ENCODE measurements at regions not wholly inside any gene's neighbourhood (a gene's known extent, or its start where the extent isn't known, plus 50 kb on each side); places are given as distances from the start of the nearest gene placed in this dataset.

DNA sequence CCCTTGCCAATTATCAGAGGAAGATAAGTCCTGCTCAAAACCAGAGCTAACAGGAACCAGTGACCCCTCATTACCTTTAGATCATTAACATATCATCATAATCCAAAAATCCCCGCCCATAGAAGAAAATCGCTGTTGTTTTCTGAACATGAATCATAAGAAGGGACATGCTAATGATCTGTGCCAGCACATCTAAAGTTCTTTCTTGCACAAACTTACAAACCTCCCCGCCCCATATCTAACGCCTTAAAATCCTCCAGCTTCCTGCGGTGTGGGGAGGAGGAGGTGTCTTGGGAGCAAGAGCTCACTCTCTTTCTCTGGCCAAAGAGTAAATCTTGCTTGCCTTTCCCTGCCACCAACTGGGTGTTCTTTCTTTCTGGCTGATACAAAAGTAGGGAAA lies 78.3 kb downstream of the IRX3 start:
- TF ChIP-seq, protein P1, sequence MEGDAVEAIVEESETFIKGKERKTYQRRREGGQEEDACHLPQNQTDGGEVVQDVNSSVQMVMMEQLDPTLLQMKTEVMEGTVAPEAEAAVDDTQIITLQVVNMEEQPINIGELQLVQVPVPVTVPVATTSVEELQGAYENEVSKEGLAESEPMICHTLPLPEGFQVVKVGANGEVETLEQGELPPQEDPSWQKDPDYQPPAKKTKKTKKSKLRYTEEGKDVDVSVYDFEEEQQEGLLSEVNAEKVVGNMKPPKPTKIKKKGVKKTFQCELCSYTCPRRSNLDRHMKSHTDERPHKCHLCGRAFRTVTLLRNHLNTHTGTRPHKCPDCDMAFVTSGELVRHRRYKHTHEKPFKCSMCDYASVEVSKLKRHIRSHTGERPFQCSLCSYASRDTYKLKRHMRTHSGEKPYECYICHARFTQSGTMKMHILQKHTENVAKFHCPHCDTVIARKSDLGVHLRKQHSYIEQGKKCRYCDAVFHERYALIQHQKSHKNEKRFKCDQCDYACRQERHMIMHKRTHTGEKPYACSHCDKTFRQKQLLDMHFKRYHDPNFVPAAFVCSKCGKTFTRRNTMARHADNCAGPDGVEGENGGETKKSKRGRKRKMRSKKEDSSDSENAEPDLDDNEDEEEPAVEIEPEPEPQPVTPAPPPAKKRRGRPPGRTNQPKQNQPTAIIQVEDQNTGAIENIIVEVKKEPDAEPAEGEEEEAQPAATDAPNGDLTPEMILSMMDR (conservative IDR thresholded peaks at IDR 0.05; ENCODE audit: low read depth in 2 of 2), result no peak
- TF ChIP-seq, protein P2, sequence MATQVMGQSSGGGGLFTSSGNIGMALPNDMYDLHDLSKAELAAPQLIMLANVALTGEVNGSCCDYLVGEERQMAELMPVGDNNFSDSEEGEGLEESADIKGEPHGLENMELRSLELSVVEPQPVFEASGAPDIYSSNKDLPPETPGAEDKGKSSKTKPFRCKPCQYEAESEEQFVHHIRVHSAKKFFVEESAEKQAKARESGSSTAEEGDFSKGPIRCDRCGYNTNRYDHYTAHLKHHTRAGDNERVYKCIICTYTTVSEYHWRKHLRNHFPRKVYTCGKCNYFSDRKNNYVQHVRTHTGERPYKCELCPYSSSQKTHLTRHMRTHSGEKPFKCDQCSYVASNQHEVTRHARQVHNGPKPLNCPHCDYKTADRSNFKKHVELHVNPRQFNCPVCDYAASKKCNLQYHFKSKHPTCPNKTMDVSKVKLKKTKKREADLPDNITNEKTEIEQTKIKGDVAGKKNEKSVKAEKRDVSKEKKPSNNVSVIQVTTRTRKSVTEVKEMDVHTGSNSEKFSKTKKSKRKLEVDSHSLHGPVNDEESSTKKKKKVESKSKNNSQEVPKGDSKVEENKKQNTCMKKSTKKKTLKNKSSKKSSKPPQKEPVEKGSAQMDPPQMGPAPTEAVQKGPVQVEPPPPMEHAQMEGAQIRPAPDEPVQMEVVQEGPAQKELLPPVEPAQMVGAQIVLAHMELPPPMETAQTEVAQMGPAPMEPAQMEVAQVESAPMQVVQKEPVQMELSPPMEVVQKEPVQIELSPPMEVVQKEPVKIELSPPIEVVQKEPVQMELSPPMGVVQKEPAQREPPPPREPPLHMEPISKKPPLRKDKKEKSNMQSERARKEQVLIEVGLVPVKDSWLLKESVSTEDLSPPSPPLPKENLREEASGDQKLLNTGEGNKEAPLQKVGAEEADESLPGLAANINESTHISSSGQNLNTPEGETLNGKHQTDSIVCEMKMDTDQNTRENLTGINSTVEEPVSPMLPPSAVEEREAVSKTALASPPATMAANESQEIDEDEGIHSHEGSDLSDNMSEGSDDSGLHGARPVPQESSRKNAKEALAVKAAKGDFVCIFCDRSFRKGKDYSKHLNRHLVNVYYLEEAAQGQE (IDR thresholded peaks at IDR 0.05; ENCODE audit: unreplicated experiment), result no peak
- TF ChIP-seq EZH2phosphoT487 (IDR thresholded peaks at IDR 0.05; ENCODE audit: unreplicated experiment) (no peak), EZH2 (IDR thresholded peaks at IDR 0.05; ENCODE audit: low read depth, unreplicated experiment) (no peak), JUNB (IDR thresholded peaks at IDR 0.05; ENCODE audit: unreplicated experiment) (no peak)
- TF ChIP-seq, protein P3, sequence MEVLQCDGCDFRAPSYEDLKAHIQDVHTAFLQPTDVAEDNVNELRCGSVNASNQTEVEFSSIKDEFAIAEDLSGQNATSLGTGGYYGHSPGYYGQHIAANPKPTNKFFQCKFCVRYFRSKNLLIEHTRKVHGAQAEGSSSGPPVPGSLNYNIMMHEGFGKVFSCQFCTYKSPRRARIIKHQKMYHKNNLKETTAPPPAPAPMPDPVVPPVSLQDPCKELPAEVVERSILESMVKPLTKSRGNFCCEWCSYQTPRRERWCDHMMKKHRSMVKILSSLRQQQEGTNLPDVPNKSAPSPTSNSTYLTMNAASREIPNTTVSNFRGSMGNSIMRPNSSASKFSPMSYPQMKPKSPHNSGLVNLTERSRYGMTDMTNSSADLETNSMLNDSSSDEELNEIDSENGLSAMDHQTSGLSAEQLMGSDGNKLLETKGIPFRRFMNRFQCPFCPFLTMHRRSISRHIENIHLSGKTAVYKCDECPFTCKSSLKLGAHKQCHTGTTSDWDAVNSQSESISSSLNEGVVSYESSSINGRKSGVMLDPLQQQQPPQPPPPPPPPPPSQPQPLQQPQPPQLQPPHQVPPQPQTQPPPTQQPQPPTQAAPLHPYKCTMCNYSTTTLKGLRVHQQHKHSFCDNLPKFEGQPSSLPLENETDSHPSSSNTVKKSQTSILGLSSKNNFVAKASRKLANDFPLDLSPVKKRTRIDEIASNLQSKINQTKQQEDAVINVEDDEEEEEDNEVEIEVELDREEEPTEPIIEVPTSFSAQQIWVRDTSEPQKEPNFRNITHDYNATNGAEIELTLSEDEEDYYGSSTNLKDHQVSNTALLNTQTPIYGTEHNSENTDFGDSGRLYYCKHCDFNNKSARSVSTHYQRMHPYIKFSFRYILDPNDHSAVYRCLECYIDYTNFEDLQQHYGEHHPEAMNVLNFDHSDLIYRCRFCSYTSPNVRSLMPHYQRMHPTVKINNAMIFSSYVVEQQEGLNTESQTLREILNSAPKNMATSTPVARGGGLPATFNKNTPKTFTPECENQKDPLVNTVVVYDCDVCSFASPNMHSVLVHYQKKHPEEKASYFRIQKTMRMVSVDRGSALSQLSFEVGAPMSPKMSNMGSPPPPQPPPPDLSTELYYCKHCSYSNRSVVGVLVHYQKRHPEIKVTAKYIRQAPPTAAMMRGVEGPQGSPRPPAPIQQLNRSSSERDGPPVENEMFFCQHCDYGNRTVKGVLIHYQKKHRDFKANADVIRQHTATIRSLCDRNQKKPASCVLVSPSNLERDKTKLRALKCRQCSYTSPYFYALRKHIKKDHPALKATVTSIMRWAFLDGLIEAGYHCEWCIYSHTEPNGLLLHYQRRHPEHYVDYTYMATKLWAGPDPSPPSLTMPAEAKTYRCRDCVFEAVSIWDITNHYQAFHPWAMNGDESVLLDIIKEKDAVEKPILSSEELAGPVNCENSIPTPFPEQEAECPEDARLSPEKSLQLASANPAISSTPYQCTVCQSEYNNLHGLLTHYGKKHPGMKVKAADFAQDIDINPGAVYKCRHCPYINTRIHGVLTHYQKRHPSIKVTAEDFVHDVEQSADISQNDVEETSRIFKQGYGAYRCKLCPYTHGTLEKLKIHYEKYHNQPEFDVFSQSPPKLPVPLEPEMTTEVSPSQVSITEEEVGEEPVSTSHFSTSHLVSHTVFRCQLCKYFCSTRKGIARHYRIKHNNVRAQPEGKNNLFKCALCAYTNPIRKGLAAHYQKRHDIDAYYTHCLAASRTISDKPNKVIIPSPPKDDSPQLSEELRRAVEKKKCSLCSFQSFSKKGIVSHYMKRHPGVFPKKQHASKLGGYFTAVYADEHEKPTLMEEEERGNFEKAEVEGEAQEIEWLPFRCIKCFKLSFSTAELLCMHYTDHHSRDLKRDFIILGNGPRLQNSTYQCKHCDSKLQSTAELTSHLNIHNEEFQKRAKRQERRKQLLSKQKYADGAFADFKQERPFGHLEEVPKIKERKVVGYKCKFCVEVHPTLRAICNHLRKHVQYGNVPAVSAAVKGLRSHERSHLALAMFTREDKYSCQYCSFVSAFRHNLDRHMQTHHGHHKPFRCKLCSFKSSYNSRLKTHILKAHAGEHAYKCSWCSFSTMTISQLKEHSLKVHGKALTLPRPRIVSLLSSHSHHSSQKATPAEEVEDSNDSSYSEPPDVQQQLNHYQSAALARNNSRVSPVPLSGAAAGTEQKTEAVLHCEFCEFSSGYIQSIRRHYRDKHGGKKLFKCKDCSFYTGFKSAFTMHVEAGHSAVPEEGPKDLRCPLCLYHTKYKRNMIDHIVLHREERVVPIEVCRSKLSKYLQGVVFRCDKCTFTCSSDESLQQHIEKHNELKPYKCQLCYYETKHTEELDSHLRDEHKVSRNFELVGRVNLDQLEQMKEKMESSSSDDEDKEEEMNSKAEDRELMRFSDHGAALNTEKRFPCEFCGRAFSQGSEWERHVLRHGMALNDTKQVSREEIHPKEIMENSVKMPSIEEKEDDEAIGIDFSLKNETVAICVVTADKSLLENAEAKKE (CRISPR knock-in tag; IDR thresholded peaks at IDR 0.05), result no peak
